GM12878 (cell line): ENCODE measurements at regions not wholly inside any gene's neighbourhood (a gene's known extent, or its start where the extent isn't known, plus 50 kb on each side); places are given as distances from the start of the nearest gene placed in this dataset.
A peak's percentile ranks its signal among the peaks of the same experiment; 100 is the strongest.

ENCODE experiments used
- ATF7 ChIP-seq: fragments of 450-650 bp; IDR thresholded peaks from 2 replicates; pipeline ENCODE4 v1.6.1; 2016; ENCODE audit warnings: low read depth, mild to moderate bottlenecking
- BACH1 ChIP-seq: fragments of 450-650 bp; IDR thresholded peaks from 2 replicates; pipeline ENCODE4 v1.6.1; 2017; ENCODE audit warnings: mild to moderate bottlenecking, borderline replicate concordance
- CEBPB ChIP-seq, 2 experiments: fragments of 150-350 bp in 1 of 2; IDR thresholded peaks; 2 replicates each; pipeline ENCODE4 v1.6.1; 2012 to 2014; ENCODE audit warnings: low read depth in 2 of 2, low read length in 2 of 2, borderline replicate concordance in 1 of 2, inconsistent platforms in 1 of 2
- CHD1 ChIP-seq: IDR thresholded peaks from 2 replicates; pipeline ENCODE4 v1.6.1; 2012; ENCODE audit warnings: low read depth, low read length, improper control_type of control experiment
- GATAD2B ChIP-seq: fragments of 450-650 bp; conservative IDR thresholded peaks from 2 replicates; pipeline ENCODE4 v1.6.1; 2017; ENCODE audit warnings: low read depth, mild to moderate bottlenecking, moderate library complexity
- HDAC6 ChIP-seq: fragments of 200-600 bp; sonication (generic); IDR thresholded peaks from one replicate; pipeline ENCODE4 v1.8.0; 2017; ENCODE audit warnings: antibody characterized with exemption; ENCODE audit not compliant: unreplicated experiment
- IKZF1 ChIP-seq: fragments of 450-650 bp; conservative IDR thresholded peaks from 2 replicates; pipeline ENCODE4 v1.6.1; 2017; ENCODE audit warnings: antibody characterized with exemption, mild to moderate bottlenecking
- NKRF ChIP-seq: fragments of 450-650 bp; conservative IDR thresholded peaks from 2 replicates; pipeline ENCODE4 v1.6.1; 2017; ENCODE audit warnings: mild to moderate bottlenecking, moderate library complexity
- PAX5 ChIP-seq: IDR thresholded peaks from 2 replicates; pipeline ENCODE4 v1.6.1; 2011; ENCODE audit warnings: low read depth, low read length, borderline replicate concordance
- POLR2A ChIP-seq: IDR thresholded peaks from 2 replicates; pipeline ENCODE4 v1.6.1; 2011; ENCODE audit warnings: low read depth, mild to moderate bottlenecking, low read length
- POLR2AphosphoS2 ChIP-seq: IDR thresholded peaks from 2 replicates; pipeline ENCODE4 v1.6.1; 2011; ENCODE audit warnings: low read depth, mild to moderate bottlenecking, low read length, improper control_type of control experiment, moderate library complexity
- RELB ChIP-seq: fragments of 450-650 bp; IDR thresholded peaks from 2 replicates; pipeline ENCODE4 v1.6.1; 2017; ENCODE audit warnings: low read depth, mild to moderate bottlenecking, moderate library complexity
- RUNX3 ChIP-seq: IDR thresholded peaks from 2 replicates; pipeline ENCODE4 v1.6.1; 2012; ENCODE audit warnings: low read length, inconsistent platforms
- SMAD5 ChIP-seq: IDR thresholded peaks from 2 replicates; pipeline ENCODE4 v1.6.1; 2016; ENCODE audit warnings: antibody characterized with exemption, low read depth
- SREBF2 ChIP-seq: IDR thresholded peaks from 2 replicates; pipeline ENCODE4 v1.6.1; 2012; ENCODE audit warnings: mild to moderate bottlenecking, low read length
- TARDBP ChIP-seq: IDR thresholded peaks from 2 replicates; pipeline ENCODE4 v1.6.1; 2016; ENCODE audit warnings: borderline replicate concordance
- USF2 ChIP-seq: IDR thresholded peaks from 2 replicates; pipeline ENCODE4 v1.6.1; 2011; ENCODE audit warnings: low read depth, low read length, improper control_type of control experiment, borderline replicate concordance
- YBX1 ChIP-seq: fragments of 450-650 bp; IDR thresholded peaks from 2 replicates; pipeline ENCODE4 v1.6.1; 2016; ENCODE audit warnings: antibody characterized with exemption
- ZBED1 ChIP-seq: IDR thresholded peaks from 2 replicates; pipeline ENCODE4 v1.6.1; 2016; ENCODE audit warnings: borderline replicate concordance
- ZBTB4 ChIP-seq: fragments of 450-650 bp; formaldehyde crosslinking; IDR thresholded peaks from 2 replicates; pipeline ENCODE4 v1.4.0; 2022; ENCODE audit warnings: mild to moderate bottlenecking, moderate library complexity
- ZBTB40 ChIP-seq: fragments of 450-650 bp; IDR thresholded peaks from 2 replicates; pipeline ENCODE4 v1.6.1; 2016; ENCODE audit warnings: mild to moderate bottlenecking, moderate library complexity, borderline replicate concordance

- TF ChIP-seq GATAD2B (0 out of 2 replicates have a peak, but pooled peaks have one; percentile 26), USF2 (no peak), RUNX3 (peak; percentile 79), CEBPB (IDR thresholded peaks at IDR 0.05; ENCODE audit: borderline replicate concordance in 1 of 2, low read depth in 2 of 2, low read length in 2 of 2) (no peak), YBX1 (no peak), ATF7 (peak; percentile 45; the same call in 1 of the 2 replicates), POLR2AphosphoS2 (no peak), SREBF2 (no peak), POLR2A (no peak), CHD1 (no peak), ZBTB40 (no peak), HDAC6 (no peak), SMAD5 (no peak), ZBED1 (no peak), NKRF (peak; percentile 43; the same call in 1 of the 2 replicates), BACH1 (no peak), TARDBP (no peak), ZBTB4 (CRISPR knock-in tag) (no peak), RELB (peak; percentile 74), IKZF1 (peak; percentile 76), PAX5 (peak; percentile 70)
Measured at GRCh38 chr17:27976331-27976730, 66.1 kb upstream of the NLK start (continued).
